ENCODE measurements at regions not wholly inside any gene's neighbourhood (a gene's known extent, or its start where the extent isn't known, plus 50 kb on each side); places are given as distances from the start of the nearest gene placed in this dataset.

DNA sequence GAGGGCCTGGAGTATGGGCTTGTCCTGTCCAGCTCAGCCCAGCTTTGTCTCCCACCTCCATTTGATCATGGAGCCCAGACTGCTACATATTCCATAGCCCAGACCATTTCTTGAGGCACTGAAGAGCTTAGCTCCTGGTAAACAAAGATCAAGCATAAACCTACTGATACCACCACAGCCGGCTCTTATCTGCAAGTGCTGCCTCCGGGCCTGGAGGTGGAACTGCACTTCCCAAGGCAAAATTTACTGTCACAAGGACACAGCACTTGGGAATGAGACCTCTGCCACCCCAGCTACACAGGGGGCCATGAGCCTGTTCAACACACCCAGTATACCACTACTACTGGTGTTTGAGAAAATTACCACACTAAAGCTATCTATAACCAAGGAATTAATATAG, 53.7 kb upstream of the PLSCR5 start:
- H3K27me3 Mint-ChIP-seq: peaks cover 0 to 1% (median 0%) of the 10 kb centered on the region in 5 donors
- H3K9me3 Mint-ChIP-seq: peaks cover 0 to 29% (median 6%) of the 10 kb centered on the region in 9 donors
- POLR2A ChIA-PET: no interaction called here
- ATAC-seq (no peak), DNase-seq (no peak)
- H3K4me3 Mint-ChIP-seq: no peak overlapping the region
- H3K36me3 Mint-ChIP-seq: peaks cover 0 to 11% (median 0%) of the 10 kb centered on the region in 3 donors
- peaks cover 0 to 4% (median 0%) of the 10 kb centered on the region in 4 donors for H3K4me1 Mint-ChIP-seq
- no peak overlapping the region for H3K27ac Mint-ChIP-seq

DNA sequence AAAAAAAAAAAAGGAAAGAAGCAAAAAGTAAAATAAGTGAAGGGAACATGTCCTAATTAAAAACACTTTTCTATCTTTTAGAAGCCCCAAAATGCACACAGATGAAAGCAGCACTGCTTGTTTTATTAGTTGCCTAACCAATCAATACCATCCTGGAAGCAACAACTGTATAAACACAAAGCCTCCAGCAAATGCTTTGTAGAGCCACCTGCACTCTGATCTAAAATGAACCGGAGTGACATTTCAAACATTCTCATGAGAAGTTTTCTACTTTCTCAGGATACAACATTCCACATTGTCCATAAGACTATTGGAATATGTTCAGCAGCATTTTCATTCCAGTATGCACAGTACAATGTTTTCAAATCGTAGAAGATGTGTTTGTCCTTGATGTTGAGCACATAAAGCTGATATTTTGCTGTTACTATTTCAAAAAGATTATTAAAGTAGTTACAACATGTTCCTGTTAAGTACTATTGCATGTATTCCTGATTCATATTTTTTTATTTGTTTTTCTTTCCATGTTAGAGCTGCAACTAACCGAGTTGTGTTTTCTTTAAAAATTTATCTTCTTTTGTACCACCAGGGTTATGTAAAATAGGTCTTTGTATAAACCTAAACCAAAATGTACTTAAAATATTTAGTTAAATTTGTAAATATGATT, 50.3 kb upstream of the PLSCR5 start:
- Mint-ChIP-seq H3K4me1 (peaks cover 0 to 4% (median 0%) of the 10 kb centered on the region in 4 donors), H3K27me3 (peaks cover 0 to 3% (median 0%) of the 10 kb centered on the region in 5 donors), H3K27ac (no peak overlapping the region), H3K36me3 (peaks cover 0 to 6% (median 0%) of the 10 kb centered on the region in 3 donors), H3K4me3 (no peak overlapping the region), H3K9me3 (peaks cover 0 to 29% (median 5%) of the 10 kb centered on the region in 9 donors)
- no peak for ATAC-seq
- POLR2A ChIA-PET: no interaction called here
- DNase-seq: no peak

Measured in naive thymus-derived CD8-positive, alpha-beta T cell (primary cell).